GM20431 (cell line): ENCODE measurements at regions not wholly inside any gene's neighbourhood (a gene's known extent, or its start where the extent isn't known, plus 50 kb on each side); places are given as distances from the start of the nearest gene placed in this dataset.
"Not testable (repeated sequence)": the region's sequence is repeated elsewhere in the genome, so short reads cannot be mapped to it uniquely, and the experiment has no call there.

Experiments
- in situ Hi-C: fragments of 300-500 bp; cut with MseI, MboI; formaldehyde crosslinking; loops from one replicate; pipeline ENCODE4 v1.15.0; 2020; ENCODE audit warnings: low sequenced_read_pairs; ENCODE audit not compliant: unreplicated experiment

- in situ Hi-C loops, result no loop called here
Observed at GRCh38 chr2:63735931-63736330, 105.8 kb upstream of the UGP2 start.

DNA sequence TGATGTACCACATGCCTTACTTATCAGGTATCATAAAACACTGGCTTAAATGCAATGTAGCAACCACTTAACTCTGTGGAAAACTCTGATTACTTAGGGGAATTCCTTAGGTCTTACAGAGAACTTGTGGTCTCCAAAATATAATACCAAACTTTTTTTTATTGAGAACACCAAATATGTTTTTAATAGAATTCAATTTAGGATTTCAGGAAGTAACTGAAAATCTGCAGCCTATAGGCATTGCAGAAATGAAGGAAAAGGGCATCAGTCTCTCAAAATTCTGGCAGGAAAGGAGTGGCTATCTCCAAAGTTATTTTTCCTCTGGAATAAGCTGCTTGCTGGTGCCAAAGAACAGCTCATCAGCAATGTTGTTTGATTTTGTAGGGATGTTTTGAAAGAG is 105.3 kb upstream of the UGP2 start:
- in situ Hi-C loops, result no loop called here

DNA sequence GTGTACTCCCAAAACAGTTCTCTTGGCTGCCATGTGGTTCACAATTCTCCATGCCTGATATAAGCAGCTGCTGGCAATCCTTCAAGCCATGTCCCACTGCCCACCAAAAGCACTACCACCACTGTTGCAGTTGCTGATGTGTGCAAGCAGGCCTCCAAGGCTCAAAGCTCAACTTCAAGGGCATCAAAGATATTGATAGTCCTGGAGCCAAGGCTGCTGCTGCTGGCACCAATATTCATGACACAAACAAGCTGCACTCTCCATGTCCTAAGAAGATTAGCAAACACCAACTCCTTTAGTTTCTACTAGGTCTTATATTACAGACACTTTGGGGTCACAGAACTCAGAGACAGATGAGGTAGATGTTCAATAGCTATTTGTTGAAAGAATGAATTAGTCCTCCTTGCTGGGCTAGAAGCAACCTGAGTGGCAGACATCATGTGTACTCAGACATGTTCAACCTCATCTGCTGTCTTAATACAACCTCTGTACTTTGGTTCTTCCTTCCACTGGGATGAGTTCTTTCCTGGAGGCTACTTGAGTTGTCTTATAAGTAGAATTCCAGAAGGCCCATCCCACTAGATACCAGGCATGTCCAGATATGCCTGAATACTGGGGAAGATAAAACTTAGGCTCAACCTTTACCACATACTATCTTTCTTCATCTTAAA is 104.5 kb upstream of the UGP2 start:
- in situ Hi-C loops, result no loop called here

- in situ Hi-C loops, result no loop called here
Observed at GRCh38 chr2:63738019-63738418, 103.7 kb upstream of the UGP2 start.

GRCh38 chr2:63739180-63739579 is 102.5 kb upstream of the UGP2 start:
- in situ Hi-C loops, result not testable (repeated sequence)

- in situ Hi-C loops, result no loop called here
Observed at GRCh38 chr2:63740020-63740419, 101.7 kb upstream of the UGP2 start.

- in situ Hi-C loops, result no loop called here
Observed at GRCh38 chr2:63740943-63741342, 100.8 kb upstream of the UGP2 start.

DNA sequence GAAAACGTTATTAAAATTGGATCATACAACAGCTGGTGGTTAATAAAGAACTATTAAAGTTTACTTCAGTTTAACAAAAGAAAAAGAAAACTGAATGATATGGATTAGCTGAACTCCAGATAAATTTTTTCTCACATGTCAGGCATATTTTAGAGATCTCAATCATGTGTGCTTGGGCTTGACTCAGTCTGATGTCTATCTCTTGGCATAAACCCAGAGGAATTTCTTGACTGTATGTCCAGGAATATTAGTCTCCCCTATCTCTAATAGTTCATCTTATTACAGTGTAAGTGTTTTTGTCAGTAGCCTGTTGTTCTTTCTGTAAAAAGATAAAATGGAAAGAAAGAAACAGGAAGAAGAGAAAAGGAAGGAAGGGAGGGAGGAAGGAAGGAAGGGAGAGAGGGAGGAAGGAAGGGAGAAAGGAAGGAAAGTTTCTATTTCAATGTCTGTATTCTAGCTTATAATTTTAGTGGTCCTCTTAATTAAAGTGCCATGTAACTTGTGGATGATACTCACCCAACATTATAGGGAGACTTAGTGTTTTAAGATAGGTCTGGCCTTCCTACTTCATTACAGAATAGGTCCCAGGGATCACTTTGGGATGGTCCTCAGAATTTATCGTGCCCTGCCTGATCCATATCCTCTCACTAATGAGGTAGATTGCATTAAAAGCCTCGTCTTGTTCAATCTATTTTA is 99.7 kb upstream of the UGP2 start:
- in situ Hi-C loops, result no loop called here

GRCh38 chr2:63742580-63742976 is 99.1 kb upstream of the UGP2 start:
- in situ Hi-C loops, result no loop called here

GRCh38 chr2:63743170-63743981 is 98.3 kb upstream of the UGP2 start:
- in situ Hi-C loops, result no loop called here

DNA sequence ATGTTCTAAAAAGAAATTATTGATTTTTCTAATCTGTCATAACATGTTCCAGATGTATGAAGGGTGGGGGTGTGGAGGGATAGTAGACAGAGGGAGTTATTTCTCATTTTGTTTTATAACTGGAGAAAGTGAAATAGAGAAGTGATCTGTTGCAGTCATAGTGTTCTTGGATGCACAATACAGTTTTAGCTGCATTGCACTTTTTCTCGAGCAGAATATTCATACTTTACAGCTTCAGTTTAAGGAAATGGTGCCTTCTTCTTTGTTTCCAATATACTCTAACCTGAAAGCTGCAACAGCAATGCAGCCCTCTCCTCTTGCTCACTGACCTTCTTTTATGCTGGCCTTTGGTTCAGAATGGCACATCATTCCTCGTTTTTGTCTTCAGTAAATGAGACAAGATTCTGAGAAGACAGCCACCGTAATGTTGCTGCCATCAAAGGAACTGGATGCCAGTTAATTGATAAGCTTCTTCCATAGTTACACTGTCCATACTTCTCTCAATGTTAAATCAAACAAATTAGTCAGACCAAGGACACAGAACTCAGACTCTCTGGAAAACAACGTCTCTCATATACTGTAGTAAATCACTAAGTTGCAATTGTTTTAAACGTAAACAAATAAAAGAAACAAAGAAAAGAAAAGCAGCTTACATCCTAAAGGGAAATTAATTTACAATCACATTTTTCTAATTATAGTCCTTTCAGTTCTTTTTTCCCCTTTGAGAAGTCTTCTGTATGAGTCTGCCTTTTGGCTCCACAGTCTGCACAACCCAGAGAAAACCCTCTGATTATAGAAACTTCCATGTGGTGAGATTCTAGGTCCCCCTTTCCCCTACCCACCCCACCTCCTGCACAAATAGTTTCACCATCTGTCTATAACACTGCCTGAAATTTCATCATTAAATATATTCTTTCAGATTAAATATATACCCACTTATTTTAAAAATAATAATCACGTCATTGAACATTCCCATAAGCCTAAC is 97.4 kb upstream of the UGP2 start:
- in situ Hi-C loops, result no loop called here

DNA sequence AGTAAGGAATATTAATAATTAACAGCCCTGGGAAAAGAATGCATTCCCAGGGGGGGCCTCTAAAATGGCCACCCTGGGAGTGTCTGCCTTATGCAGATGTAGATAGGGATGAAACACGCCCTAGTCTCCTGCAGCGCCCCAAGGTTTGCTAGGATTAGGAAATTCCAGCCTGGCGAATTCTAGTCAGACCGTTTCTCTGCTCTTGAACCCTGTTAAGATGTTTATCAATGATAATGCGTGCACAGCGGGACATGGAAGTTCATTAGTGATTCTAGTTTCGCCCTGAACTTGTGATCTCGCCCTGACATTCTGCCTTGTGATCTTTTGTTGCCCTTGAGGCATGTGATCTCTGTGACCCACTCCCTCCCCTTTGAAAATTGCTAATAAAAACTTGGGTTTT is 95.1 kb upstream of the UGP2 start:
- in situ Hi-C loops, result not testable (repeated sequence)

DNA sequence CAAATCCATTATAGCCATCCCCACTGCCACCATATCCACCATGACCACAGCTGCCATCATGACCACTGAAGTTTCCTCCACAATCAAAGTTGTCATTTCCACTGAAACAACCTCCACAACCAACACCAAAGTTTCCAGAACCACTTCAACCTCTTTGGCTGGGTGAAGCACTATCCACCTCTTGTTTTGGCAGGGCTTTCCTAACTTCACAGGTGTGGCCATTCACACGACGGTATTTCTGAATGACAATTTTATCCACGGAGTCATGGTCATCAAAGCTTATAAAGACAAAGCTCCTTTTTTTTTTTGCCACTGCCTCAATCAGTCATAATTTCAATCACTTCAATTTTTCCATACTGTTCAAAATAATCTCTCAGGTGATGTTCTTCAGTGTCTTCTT is 89.8 kb upstream of the UGP2 start:
- in situ Hi-C loops, result no loop called here

DNA sequence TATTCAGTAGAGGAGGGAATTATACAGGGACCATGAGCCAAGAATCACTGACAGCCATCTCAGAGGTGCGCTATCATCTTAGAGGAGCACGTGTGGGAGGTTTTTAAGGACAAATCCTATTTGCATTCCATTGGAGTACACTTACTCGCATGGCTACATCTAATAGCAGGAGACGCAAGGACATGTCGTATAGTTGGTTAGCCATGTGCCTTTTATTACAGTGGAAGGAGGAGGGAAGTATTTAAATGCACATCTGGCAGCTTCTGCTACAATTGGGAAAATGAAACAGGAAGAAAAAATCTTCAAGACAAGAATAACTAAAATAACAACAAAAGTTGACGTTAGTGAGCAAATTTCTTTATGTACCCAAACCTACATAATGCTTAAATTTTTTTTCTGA is 86.5 kb upstream of the UGP2 start:
- in situ Hi-C loops, result no loop called here

GRCh38 chr2:63755965-63756364 is 85.7 kb upstream of the UGP2 start:
- in situ Hi-C loops, result no loop called here

- in situ Hi-C loops, result no loop called here
Observed at GRCh38 chr2:63763391-63763941, 78.2 kb upstream of the UGP2 start.

- in situ Hi-C loops, result no loop called here
Observed at GRCh38 chr2:63764630-63765029, 77.1 kb upstream of the UGP2 start.

DNA sequence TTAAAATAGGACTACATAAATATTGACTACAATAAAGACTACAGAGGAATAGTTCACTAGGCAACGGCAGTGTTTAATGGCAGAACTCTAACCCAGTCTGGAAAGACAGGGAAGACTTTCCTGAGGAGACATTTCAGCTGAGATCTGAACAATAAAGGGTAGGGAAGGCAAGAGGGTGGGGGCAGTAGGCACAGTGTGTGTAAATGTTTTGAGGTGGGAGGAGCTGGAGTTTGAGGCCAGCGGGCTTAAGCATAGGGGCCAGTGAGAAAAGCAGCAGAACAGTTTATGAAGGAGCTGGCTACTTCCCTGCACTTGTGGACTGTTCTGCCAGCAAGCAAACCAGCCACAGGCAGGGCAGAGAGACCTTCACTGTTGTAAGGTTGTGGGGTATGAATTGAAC is 76.6 kb upstream of the UGP2 start:
- in situ Hi-C loops, result no loop called here

DNA sequence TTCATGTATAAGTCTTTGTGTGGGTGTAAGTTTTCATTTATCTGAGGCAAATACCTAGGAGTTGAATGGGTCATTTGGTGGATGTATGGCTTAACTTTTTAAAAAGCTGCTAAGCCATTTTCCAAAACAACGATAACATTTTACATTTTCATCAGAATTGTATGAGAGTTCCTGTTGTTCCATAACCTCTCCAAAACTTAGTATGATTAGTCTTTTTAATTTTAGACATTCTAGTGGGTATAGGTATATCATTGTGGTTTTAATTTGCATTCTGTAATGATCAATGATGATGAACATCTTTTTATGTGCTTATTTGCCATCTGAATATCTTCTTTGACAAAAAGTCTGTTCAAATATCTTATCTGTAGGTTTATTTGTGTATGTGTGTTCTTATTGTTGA is 74.4 kb upstream of the UGP2 start:
- in situ Hi-C loops, result no loop called here

DNA sequence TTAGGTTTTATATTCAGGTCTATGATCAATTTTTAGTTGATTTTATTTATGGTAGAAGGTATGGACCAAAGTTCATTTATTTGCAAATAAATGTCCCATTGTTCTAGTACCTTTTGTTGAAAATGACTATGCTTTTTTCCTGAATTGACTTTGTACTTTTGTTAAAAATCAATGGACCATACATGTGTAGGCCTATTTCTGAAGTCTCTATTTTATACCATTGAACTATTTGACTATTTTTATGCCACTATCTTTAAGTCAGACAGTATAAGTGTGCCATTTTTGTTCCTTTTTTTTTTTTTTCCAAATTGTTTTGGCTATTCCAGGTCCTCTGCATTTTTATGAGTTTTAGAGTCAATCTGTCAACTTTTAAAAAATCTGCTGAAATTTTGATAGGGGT is 73.6 kb upstream of the UGP2 start:
- in situ Hi-C loops, result no loop called here
